Activated naive CD4-positive, alpha-beta T cell treated with anti-CD3 and anti-CD28 coated beads, Interleukin-2, amount 50 U/mL, for 72 hours (primary cell): ENCODE measurements at regions not wholly inside any gene's neighbourhood (a gene's known extent, or its start where the extent isn't known, plus 50 kb on each side); places are given as distances from the start of the nearest gene placed in this dataset.
"Not testable (repeated sequence)": the region's sequence is repeated elsewhere in the genome, so short reads cannot be mapped to it uniquely, and the experiment has no call there.

Source experiments
- ATAC-seq, 2 donors: fragments of 150-1000 bp; cut with Tn5 transposase; 2 replicates each; pipeline ENCODE4 v1.10.0; 2021; ENCODE audit warnings: mild to moderate bottlenecking in 2 of 2, moderate library complexity in 2 of 2
- DNase-seq, 2 donors: peaks; one replicate each; pipeline ENCODE4 v3.0.0; 2021 to 2022; ENCODE audit warnings: low spot score in 2 of 2
- H3K27ac Mint-ChIP-seq, 2 donors: one replicate each; pipeline ENCODE4 v1.8.0; 2022; ENCODE audit warnings: mild to moderate bottlenecking in 2 of 2, mixed read lengths in 2 of 2
- H3K36me3 Mint-ChIP-seq, 2 donors: one replicate each; pipeline ENCODE4 v1.8.0; 2022; ENCODE audit warnings: mixed read lengths in 2 of 2
- H3K9me3 Mint-ChIP-seq, 2 donors: one replicate each; pipeline ENCODE4 v1.8.0; 2022; ENCODE audit warnings: mixed read lengths in 2 of 2

DNA sequence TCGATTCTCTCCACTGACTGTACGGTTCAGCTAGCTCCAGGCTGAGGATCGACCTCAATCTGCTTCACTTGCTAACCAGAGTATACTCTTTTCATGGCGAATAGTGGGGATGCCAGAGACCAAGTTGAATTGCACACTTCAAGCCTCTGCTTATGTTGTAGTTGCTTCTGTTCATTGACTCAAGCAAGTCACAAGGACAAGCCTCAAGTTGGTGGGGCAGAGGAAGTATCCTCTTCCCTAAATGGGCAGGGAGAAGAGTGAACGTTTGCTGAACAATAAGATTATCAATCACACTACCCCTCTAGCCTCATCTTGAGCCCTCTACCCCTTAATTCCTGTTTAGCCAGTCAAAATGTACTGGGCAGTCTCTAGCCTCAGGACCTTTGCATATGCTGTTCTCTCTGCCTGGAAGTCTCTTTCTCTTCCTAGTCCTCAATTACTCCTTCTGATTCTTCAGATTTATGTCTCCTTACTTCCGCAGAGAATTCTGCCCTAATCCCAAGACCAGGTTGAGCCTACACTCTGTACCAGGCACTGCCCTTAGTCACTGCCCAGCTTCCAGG is 390.4 kb upstream of the PROK2 start:
- DNase-seq, result no peak
- ATAC-seq, result no peak
- H3K27ac Mint-ChIP-seq, result no peak overlapping the region
- H3K36me3 Mint-ChIP-seq, result peaks cover 0 to 13% of the 10 kb centered on the region in 2 donors
- peaks cover 4 to 7% of the 10 kb centered on the region in 2 donors for H3K9me3 Mint-ChIP-seq

DNA sequence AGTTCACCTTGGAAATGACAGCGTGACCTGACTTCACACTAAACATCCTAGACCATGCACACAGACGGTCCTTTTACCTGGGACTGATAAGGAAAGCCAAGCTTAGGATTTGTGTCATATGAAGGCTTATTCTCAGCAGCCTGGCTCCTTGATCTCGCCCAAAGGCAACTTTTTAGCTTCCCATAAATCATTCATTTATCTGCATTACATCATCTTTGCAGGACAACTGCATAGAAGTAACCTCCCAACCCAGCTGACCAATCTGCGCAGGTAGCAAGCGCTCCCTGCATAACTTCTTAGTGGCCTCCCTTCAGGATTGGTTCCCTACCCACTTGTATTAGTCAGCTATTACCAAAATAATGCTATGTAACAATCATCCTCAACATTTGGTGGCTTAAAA is 389.9 kb upstream of the PROK2 start:
- ATAC-seq (no peak), DNase-seq (no peak)
- Mint-ChIP-seq H3K36me3 (peaks cover 0 to 13% of the 10 kb centered on the region in 2 donors), H3K27ac (no peak overlapping the region), H3K9me3 (peaks cover 4 to 7% of the 10 kb centered on the region in 2 donors)

DNA sequence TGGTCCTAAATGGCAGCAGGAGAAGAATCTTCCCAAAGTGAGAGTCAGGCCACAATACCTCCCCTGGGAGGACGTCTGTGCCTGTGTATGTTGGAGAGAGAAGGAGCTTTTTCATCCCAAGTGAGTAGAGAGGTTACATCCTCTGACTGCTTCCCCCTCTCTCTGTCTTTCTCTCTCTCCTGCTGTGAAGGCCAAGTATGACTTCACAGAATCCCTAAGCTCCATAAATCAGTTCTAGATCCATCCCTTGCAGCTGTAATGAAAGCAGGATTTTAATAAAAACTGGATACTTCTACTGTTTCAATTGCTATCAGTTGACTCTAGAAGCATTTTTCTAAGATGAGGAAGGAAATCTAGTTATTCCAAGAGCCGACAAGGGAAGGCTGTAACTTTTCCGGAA is 389.1 kb upstream of the PROK2 start:
- DNase-seq (no peak), ATAC-seq (no peak)
- Mint-ChIP-seq H3K36me3 (peaks cover 0 to 13% of the 10 kb centered on the region in 2 donors), H3K9me3 (peaks cover 4 to 7% of the 10 kb centered on the region in 2 donors), H3K27ac (no peak overlapping the region)

DNA sequence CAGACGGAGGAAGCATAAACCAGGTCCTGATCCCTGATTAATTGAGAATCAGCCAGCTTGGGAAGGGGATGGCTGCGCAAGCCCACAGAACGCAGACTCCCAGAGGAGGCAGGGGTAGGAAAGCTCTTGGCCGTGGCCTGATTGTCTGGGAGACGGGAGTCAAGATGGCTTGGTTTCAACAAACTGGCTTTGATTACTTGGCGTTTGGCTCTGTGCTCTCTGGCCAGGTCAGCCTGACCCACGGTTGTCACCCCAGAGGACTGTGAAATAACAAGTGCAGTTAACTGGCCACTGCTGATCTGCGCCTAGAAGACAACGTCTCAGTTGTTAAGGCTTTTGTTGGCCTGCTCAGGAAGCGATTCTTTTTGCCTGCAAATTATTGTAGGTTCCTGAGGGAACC is 387.0 kb upstream of the PROK2 start:
- Mint-ChIP-seq H3K9me3 (peaks cover 4 to 7% of the 10 kb centered on the region in 2 donors), H3K36me3 (peaks cover 0 to 13% of the 10 kb centered on the region in 2 donors), H3K27ac (no peak overlapping the region)
- DNase-seq, result no peak
- ATAC-seq, result no peak

DNA sequence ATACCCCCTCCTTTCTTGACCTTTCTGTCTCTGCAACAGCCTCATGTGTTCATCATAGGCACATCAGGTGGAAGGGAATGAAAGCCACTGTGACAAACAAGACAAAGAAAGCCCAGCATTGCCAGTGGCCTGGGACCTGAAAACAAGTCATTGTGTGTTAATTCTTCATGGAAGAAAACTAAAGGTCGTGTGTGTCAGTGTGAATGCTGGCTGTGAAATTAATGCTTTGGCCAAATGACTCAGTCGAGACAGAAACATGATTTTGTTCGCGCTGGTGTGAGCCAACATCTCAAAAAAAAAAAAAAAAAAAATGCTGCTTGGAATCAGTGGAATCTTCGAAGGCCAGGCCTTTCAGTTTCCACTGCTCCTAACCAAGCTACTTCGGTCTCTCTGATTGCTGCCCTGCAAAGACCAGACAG is 386.5 kb upstream of the PROK2 start:
- peaks cover 0 to 13% of the 10 kb centered on the region in 2 donors for H3K36me3 Mint-ChIP-seq
- DNase-seq, result no peak
- H3K27ac Mint-ChIP-seq, result no peak overlapping the region
- peaks cover 4 to 7% of the 10 kb centered on the region in 2 donors for H3K9me3 Mint-ChIP-seq
- ATAC-seq, result peak in 1 of 2 donors; percentile 24

DNA sequence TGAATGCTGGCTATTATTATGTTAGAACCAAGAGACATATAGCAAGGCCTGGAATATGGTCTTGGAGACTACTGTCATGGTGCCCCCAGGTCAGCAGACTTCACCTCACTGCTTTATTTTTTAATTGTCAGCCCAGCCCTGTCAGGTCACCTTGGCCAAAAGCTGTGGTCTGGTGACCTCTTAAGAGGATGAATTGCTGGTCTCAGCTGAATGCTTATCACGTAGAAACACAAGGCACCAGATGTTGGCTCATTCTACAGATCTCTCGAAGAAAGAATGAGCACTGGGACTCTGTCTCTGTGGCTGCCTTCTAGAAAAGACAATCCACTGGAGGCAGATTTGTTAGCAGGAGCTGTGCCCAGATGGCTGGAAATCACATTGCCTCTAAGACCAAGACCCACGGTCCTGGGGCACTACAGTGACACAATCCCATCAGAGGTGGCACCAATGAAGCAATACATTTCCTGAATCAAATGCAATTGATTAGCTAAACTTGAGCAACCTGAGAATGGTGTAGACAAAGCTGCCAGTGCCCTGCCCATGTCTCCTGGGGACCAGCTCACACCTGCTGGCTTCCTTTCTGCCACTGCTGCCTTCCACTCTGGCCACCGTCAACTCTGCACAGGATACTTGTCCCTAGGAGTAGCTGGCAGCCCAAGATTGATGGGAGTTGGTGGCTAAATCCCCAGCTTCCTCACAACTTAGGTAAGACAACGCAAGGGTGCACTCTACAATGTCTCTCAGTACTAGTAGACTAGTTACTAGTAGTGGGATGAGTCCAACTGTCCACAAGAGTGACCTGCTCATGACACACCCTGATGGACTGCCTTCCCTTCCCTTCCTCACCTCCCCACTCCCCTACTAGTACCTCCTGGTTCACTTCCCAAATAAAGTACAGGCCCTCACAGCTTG is 384.9 kb upstream of the PROK2 start:
- H3K36me3 Mint-ChIP-seq, result no peaks in the 10 kb centered on the region
- no peaks in the 10 kb centered on the region for H3K9me3 Mint-ChIP-seq
- H3K27ac Mint-ChIP-seq, result no peak overlapping the region
- no peak for DNase-seq
- ATAC-seq, result no peak

DNA sequence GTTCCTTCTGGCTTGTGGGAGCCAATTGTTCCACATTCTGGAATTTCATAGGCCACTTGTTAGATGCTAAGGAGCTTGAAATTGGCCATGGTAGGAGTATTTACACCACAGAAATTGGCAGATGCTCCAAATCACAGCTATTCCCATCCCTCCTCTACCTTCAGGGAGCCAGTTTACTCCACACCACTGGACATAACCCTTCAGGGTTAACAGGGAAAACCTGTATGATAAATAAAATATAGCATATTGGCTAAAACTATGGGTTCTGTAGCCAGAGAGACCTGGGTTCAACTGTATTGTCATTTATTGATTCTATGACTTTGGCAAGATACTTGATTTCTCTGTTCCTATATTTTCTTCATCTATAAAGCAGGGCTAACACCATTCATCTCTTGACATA is 384.2 kb upstream of the PROK2 start:
- ATAC-seq (no peak), DNase-seq (no peak)
- Mint-ChIP-seq H3K36me3 (no peaks in the 10 kb centered on the region), H3K9me3 (no peaks in the 10 kb centered on the region), H3K27ac (no peak overlapping the region)

DNA sequence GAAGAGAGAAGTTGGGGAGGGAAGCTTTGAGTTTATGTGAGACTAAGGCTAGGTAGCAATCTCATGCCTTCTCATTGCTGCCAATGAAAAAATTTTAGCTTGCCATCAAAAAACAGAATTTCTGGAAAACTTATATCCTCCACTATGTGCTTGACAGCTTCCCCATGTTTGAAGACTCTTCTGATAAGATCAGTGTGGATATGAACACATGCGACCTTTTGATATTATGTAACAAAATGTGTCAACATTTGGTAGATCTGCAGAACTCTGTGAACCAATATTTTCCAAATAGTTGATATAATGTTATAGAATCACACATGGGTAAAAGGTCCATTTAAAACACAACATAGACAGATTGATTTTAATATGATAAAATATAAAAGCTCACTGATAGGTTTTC is 380.9 kb upstream of the PROK2 start:
- no peak for DNase-seq
- ATAC-seq, result no peak
- no peaks in the 10 kb centered on the region for H3K9me3 Mint-ChIP-seq
- no peaks in the 10 kb centered on the region for H3K36me3 Mint-ChIP-seq
- H3K27ac Mint-ChIP-seq, result no peak overlapping the region

DNA sequence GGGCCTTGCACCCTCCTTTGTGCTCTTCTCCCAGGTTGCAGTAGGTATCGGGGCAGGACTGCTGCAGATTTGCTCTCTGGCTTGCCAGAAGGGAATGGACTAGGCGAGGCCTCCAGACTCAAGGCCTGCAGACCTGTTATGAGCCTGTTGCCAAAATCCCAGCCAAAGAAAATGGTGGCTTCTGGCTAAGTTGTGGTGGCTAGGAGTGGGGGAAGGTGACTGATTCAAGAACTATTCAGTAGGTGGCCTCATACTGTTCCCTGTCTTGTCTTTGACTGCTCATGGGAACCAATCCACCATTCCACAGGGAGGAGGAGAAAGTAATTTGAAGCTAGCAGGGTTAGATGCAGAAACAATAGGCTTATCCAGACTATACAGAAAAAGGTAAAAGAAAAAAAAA is 380.4 kb upstream of the PROK2 start:
- Mint-ChIP-seq H3K36me3 (no peaks in the 10 kb centered on the region), H3K9me3 (no peaks in the 10 kb centered on the region), H3K27ac (no peak overlapping the region)
- ATAC-seq (no peak), DNase-seq (no peak)

DNA sequence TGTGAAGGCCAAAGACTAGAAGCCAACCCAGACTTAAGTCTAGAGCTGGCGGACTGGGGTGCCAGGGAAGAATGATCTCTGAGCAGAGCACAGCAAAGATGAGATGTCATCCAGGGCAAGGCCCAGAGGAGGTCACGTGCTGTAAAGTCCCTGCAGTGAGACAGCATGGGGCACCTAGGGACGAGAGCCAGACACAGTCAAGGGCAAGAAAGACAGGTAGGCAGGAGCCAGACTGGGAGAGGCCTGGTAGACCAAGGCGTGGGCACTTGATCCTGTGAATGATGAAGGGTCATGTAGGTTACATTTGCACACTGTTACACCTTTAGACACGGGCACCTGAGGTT is 379.7 kb upstream of the PROK2 start:
- H3K36me3 Mint-ChIP-seq, result no peaks in the 10 kb centered on the region
- ATAC-seq (no peak), DNase-seq (no peak)
- no peak overlapping the region for H3K27ac Mint-ChIP-seq
- no peaks in the 10 kb centered on the region for H3K9me3 Mint-ChIP-seq

DNA sequence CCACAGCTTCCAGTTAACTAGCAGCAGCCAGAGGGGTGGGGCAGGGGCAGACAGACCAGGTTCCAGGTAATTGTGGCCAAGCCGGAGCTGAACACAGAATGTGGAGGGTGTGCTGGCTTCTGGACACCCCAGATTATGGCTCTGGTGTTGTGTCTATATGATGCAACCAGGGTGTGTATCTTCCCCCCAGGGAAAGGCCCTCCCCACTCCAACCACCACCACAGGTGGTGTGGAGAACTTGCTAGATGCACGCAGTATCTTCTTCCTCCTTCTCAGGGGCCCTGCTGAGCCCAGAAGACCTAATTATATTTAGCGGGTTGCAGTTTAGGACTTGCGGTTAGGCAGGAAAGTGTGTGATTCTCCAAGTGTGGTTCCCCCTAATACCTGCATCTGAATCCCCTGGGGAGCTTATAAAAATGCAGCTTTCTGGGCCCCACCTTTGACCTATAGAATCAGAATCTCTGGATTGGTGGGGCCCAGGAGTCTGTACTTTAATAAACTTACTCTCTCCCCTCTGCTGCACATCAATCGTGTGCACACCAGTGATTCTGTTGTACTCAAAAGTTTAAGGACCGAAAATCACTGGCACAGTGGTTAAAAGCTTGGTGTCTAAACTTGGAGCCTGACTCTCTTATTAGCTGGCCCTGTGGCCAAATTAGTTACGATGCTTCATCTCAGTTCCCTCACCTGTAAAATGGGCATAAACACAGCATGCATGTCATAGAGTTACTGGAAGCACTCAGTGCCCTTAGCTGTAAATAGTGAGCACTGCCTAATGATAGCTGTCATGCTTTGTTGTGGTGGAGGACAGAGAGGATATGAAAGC is 379.1 kb upstream of the PROK2 start:
- ATAC-seq (no peak), DNase-seq (no peak)
- H3K36me3 Mint-ChIP-seq, result no peaks in the 10 kb centered on the region
- H3K27ac Mint-ChIP-seq, result no peak overlapping the region
- H3K9me3 Mint-ChIP-seq, result no peaks in the 10 kb centered on the region

DNA sequence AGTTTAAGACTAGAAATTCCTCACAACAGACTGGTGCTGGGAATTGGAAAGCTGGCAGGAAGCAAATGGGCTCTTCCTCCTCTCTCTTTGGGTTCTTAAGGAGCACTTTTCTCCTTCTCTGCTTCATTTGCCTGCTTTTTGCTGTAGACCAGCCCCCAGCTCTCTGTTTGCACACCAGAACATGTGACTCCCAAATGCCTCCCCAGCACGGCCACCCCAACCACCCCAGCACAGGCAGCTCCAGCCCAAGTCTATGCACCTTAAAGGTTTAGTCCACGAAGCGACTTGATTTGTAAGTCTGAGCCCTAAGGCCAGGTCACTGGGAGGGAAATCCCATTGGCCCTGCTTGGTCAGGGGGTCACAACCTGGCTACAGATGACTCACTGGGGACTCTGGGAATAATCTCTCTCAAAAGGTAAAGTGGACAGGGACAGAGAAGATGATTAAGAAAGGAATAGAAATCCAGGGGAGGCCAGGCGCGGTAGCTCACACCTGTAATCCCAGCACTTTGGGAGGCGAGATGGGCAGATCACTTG is 377.8 kb upstream of the PROK2 start:
- H3K9me3 Mint-ChIP-seq, result no peaks in the 10 kb centered on the region

DNA sequence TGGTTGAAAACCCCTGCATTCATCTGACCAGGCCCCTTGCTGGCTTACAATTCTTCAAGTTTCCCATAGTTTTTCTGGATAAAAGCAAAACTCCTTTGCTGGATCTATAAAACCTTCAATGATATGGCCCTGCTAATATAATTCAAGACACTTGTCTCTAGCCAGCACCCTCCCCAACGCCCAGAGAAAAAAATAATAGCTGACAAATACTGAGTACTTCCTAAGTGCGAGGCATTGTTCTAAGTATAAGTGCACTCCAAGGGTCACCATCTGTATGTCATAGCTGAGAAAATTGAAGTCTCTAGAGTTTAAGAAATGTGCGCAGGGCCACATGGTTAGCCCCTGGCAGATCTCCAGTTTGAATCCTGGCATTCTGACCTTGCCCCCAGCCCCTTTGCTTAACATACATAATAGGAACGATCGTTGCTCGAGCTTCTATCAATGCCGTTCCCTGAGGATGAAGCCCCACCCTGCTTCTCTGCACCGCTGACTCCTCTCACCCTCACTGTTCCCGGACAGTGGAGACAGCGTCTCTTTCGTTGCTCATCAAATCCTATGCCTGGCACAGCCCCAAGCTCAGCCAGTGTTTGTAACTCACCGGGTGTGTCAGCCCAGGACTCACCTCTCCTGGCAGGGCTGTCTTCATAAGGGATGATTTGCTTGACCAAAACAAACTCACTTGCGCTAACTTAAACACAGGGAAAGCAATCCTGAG is 377.1 kb upstream of the PROK2 start:
- H3K36me3 Mint-ChIP-seq, result no peaks in the 10 kb centered on the region
- no peak for DNase-seq
- no peak overlapping the region for H3K27ac Mint-ChIP-seq
- H3K9me3 Mint-ChIP-seq, result no peaks in the 10 kb centered on the region
- no peak for ATAC-seq

More for the DNA sequence above, 377.8 kb upstream of the PROK2 start:
- no peak for DNase-seq
- no peak for ATAC-seq
- H3K27ac Mint-ChIP-seq, result peak overlapping the region in 1 of 2 donors; percentile 50
- H3K36me3 Mint-ChIP-seq, result no peaks in the 10 kb centered on the region

DNA sequence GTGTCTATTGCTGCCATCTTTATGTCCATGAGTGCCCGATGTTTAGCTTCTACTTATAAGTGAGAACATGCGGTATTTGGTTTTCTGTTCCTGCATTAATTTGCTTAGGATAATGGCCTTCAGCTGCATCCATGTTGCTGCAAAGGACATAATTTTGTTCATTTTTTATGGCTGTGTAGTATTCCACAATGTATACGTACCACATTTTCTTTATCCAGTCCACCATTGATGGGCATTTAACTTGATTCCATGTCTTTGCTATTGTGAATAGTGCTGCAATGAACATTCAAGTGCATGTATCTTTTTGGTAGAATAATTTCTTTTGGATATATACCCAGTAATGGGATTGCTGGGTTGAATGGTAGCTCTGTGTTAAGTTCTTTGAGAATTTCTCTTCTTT is 376.3 kb upstream of the PROK2 start:
- DNase-seq, H3K27ac Mint-ChIP-seq, H3K36me3 Mint-ChIP-seq, ATAC-seq, H3K9me3 Mint-ChIP-seq: not testable (repeated sequence)

DNA sequence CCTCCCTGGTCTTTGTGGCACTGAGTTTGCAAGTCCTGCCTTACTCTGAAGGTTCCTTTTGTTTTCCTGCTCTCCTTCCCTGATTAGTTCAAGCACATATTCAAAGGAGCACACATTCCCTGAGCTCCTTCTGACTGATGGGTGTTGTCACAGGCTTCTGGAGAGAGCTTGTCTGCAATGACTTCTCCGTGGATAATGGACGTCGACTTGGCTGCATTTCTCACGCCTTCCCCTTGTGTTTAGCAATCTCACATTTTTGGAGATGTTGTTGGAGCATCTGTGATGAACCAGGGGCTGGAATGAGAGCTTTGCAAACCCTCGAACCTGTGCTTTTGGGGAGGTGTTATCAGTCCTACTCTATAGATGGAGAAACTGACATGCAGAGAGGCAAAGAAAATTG is 375.4 kb upstream of the PROK2 start:
- Mint-ChIP-seq H3K9me3 (no peaks in the 10 kb centered on the region), H3K27ac (no peak overlapping the region), H3K36me3 (no peaks in the 10 kb centered on the region)
- DNase-seq (no peak), ATAC-seq (no peak)

DNA sequence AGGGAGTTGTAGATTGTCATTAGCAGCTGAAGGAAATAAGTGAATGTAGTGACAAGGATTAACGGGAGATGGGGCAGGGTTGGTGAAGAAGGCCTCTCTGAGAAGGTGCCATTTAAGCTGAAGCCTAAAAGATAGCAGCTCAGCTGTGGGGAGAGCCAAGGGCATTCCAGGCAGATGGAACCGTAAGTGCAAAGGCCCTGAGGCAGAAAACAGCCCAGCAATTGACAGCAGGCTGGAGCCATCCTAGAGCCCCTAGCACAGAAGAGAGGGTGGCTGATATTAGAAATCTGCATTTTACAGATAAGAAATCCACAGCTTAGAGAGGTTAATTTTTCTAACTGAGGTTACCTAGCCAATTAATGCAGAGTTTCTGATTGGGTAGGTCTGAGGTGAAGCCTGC is 374.5 kb upstream of the PROK2 start:
- ATAC-seq (no peak), DNase-seq (no peak)
- no peaks in the 10 kb centered on the region for H3K36me3 Mint-ChIP-seq

More for the DNA sequence above, 374.5 kb upstream of the PROK2 start:
- no peaks in the 10 kb centered on the region for H3K9me3 Mint-ChIP-seq
- H3K27ac Mint-ChIP-seq, result no peak overlapping the region
